ENCODE measurements at regions not wholly inside any gene's neighbourhood (a gene's known extent, or its start where the extent isn't known, plus 50 kb on each side); places are given as distances from the start of the nearest gene placed in this dataset.

DNA sequence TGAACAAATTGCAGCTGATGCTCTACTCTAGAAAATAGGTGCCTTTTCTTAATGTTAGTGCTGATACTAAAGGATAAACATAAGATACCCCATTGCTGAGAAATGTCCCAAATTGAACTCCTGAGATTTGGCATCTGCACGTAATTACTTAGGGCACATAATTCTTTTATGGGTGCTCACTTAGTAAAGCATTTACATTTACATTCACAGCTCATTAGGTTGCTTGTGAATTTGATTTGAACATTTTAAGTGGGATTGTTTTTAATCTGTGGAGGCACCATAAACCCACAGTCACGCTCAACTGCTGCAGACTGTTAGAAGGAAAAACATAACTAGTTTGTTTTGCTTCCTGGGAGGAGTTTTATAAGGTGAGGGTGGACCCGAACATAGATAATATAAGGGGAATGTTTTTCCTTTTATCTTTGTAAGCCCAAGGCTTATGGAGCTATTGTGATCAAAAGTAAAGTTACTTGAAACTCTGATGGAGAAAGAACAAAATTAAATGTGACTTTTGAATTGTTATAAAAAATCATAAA is 560.8 kb downstream of the REEP3 start:
- DNase-seq (ENCODE audit: low spot score) = no peak
- TF ChIP-seq, protein P1, sequence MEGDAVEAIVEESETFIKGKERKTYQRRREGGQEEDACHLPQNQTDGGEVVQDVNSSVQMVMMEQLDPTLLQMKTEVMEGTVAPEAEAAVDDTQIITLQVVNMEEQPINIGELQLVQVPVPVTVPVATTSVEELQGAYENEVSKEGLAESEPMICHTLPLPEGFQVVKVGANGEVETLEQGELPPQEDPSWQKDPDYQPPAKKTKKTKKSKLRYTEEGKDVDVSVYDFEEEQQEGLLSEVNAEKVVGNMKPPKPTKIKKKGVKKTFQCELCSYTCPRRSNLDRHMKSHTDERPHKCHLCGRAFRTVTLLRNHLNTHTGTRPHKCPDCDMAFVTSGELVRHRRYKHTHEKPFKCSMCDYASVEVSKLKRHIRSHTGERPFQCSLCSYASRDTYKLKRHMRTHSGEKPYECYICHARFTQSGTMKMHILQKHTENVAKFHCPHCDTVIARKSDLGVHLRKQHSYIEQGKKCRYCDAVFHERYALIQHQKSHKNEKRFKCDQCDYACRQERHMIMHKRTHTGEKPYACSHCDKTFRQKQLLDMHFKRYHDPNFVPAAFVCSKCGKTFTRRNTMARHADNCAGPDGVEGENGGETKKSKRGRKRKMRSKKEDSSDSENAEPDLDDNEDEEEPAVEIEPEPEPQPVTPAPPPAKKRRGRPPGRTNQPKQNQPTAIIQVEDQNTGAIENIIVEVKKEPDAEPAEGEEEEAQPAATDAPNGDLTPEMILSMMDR (IDR thresholded peaks at IDR 0.05; ENCODE audit: extremely low read depth, missing control alignments) = no peak

DNA sequence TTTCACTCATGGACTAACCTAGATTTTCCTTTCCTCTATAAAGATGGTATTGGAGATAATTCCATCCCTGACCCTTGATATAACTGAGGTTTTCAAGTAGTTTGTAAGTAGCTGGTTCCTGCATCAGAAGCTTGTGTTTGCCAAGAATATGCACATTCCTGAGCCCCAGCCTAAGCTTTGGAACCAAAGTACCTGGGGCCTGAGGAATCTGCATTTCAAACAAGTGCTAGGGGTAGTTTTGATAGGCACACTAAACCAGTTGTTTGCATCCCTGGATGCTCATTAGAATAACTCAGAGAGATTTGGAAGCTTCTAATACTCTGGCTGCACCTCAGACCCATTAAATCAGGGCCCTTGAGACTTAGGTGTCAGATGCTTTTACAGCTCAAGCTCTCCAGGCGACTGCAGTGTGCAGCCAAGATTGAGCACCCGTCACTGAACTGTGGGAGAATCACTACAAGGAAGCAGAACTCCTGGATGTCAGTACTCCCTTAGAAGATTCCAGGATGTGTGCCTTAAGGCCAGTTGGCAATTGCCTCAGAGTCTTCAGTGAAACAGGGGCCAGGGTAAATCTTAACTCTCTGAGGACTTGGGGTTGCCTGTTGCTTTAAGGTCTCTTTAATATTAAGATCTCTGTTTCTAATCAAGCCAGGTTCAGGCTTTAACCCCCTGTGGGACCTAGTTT is 565.0 kb downstream of the REEP3 start:
- DNase-seq (ENCODE audit: low spot score) = no peak
- TF ChIP-seq, protein P1 (IDR thresholded peaks at IDR 0.05; ENCODE audit: extremely low read depth, missing control alignments) = no peak

DNA sequence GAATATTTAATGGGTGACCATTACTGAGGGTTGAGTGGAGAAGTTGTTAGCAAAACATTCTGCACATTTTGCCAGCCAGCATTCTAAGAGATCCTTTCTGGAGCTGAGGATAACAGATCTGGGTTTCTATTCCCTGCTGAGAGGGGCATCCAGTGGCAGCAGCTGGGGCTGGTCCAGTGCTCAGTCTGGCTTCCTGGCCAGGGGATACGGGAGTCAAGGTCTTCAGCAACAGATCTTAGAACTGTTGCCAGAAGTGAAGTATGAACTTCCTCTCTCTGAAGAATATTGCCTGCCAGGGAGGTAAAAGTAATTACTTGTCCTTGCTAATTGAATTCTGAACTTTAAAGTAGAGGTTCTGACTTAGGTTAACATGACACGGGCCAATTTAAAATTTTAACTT is 568.4 kb downstream of the REEP3 start:
- TF ChIP-seq, protein P1 (IDR thresholded peaks at IDR 0.05; ENCODE audit: extremely low read depth, missing control alignments) = no peak
- DNase-seq (ENCODE audit: low spot score) = no peak

DNA sequence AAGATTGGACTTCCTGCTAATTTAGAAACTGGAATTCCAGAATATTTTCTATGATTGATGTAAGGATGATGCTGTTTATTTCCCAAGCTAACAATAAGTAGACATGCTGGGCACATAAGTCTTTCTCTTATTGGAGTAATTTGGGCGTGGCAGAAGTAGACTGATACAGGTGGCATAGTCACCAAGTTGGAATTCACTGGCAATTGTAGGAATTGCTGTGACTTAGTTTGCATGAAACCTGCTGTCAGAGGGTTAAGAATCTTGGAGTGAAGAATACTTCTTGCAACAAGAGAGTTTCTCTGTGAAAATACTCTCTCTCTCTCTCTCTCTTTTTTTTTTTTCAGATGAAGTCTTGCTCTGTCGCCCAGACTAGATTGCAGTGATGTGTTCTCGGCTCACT is 569.7 kb downstream of the REEP3 start:
- DNase-seq (ENCODE audit: low spot score) = no peak
- TF ChIP-seq, protein P1 (IDR thresholded peaks at IDR 0.05; ENCODE audit: extremely low read depth, missing control alignments) = no peak

DNA sequence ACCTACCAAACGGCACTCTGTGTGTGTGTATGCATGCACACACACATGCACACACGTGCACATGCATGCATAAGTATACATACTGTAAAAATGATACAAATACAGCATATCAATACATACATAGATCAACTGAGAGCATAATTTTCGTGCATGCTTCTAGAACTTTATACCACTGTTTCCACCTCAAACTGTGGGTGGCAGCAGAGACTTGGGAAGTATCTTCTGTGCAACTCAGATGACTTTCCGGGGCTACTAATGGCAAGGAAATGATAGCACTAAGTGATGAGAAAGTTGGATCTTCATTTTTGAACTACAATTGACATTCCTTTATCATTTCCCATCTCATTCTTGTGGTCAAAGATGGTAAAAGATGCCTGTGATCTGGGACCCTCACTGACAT is 570.7 kb downstream of the REEP3 start:
- no peak for DNase-seq (ENCODE audit: low spot score)
- TF ChIP-seq, protein P1 (IDR thresholded peaks at IDR 0.05; ENCODE audit: extremely low read depth, missing control alignments) = no peak

DNA sequence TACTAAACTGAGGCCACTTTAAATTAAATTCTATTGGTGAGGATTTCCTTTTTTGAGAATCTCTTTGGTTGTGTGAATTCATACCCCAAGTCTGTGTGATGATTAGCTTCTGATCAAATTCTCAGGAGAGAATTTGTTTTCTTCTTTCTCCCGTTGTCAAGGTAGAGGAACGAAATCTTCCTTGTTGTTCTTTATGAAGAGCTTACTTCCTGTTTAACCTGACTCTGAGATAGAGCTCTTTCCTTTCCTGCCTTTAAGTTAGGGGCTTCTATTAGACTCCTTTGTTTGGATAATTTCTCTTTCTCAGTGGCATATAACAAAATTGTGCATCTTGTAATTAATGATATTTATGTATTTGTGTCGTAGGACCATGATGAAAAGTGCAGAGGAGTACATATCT is 572.1 kb downstream of the REEP3 start:
- DNase-seq (ENCODE audit: low spot score) = no peak
- TF ChIP-seq, protein P1 (IDR thresholded peaks at IDR 0.05; ENCODE audit: extremely low read depth, missing control alignments) = no peak

DNA sequence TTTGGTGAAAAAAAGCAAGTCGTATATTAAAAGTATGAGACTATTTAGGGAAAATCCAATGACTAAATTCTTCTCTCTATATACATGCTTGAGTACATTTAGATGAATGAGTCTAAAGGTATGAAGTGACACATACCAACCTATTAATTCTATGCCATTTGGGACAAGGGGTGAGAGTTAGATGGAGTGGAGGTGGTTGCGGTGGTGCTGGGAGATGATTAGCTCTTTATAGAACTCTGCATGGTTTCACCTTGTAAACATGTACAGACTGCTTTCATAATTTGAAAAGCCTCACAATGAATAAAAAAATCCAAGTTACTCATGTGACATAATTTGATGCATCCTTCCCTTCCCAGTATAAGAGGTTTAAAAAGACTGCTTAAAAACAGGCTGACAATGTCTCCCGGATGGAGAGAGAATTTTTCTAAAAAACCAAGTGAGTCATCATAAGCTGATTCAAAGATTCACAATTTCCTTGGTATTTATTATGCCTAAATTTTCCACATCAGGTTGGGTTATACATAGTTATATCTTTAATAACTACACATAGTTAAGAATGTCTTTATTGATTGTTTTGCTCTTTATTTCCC is 572.8 kb downstream of the REEP3 start:
- DNase-seq (ENCODE audit: low spot score) = no peak
- TF ChIP-seq, protein P1 (IDR thresholded peaks at IDR 0.05; ENCODE audit: extremely low read depth, missing control alignments) = no peak

Data from GM20000 (cell line).